ENCODE measurements at regions not wholly inside any gene's neighbourhood (a gene's known extent, or its start where the extent isn't known, plus 50 kb on each side); places are given as distances from the start of the nearest gene placed in this dataset.

DNA sequence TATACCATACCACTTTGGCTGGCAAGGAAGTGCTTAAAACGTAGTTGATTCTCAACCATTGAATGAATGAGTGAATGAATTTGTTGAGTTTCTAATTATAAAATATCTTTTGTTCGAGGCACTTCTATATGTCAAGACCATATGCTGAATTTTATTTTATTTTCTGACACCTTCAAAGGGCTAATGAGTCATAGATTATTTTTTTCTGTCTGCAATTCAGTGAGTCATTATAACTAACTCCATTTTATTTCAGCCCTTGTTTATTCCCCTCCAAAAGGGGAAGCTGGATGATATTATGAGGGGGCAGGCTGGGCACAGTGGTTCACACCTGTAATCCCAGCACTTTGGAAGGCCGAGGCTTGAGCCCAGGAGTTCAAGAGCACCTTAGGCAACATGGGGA is 142.4 kb downstream of the P2RY1 start:
- DNase-seq (ENCODE audit: low spot score) = no peak
- Histone ChIP-seq H2AFZ (replicated peaks) (no peak overlapping the region), H3K4me3 (no peak overlapping the region), H3K9me3 (ENCODE audit: low read depth) (no peaks in the 10 kb centered on the region), H3K27me3 (no peaks in the 10 kb centered on the region), H3K36me3 (no peaks in the 10 kb centered on the region), H3F3A (ENCODE audit: low read depth) (no peaks in the 10 kb centered on the region), H4K20me1 (ENCODE audit: low read depth) (no peaks in the 10 kb centered on the region), H3K27ac (no peak overlapping the region), H3K9ac (no peak overlapping the region), H3K4me1 (no peaks in the 10 kb centered on the region), H3K4me2 (no peak overlapping the region), H3K79me2 (ENCODE audit: low read depth) (no peaks in the 10 kb centered on the region)
- TF ChIP-seq EZH2phosphoT487 (IDR thresholded peaks at IDR 0.05) = no peak
- TF ChIP-seq, protein P1, sequence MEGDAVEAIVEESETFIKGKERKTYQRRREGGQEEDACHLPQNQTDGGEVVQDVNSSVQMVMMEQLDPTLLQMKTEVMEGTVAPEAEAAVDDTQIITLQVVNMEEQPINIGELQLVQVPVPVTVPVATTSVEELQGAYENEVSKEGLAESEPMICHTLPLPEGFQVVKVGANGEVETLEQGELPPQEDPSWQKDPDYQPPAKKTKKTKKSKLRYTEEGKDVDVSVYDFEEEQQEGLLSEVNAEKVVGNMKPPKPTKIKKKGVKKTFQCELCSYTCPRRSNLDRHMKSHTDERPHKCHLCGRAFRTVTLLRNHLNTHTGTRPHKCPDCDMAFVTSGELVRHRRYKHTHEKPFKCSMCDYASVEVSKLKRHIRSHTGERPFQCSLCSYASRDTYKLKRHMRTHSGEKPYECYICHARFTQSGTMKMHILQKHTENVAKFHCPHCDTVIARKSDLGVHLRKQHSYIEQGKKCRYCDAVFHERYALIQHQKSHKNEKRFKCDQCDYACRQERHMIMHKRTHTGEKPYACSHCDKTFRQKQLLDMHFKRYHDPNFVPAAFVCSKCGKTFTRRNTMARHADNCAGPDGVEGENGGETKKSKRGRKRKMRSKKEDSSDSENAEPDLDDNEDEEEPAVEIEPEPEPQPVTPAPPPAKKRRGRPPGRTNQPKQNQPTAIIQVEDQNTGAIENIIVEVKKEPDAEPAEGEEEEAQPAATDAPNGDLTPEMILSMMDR (IDR thresholded peaks at IDR 0.05) = no peak
- no peak for TF ChIP-seq EZH2 (IDR thresholded peaks at IDR 0.05)
- H3K36me3 Mint-ChIP-seq = no peaks in the 10 kb centered on the region
- H3K27ac Mint-ChIP-seq = no peak overlapping the region
- H3K9me3 Mint-ChIP-seq = no peaks in the 10 kb centered on the region
- no peaks in the 10 kb centered on the region for H3K27me3 Mint-ChIP-seq (ENCODE audit: insufficient read depth, low read depth)
- no peak overlapping the region for H3K4me3 Mint-ChIP-seq
- H3K4me1 Mint-ChIP-seq = peaks cover 5% of the 10 kb centered on the region

DNA sequence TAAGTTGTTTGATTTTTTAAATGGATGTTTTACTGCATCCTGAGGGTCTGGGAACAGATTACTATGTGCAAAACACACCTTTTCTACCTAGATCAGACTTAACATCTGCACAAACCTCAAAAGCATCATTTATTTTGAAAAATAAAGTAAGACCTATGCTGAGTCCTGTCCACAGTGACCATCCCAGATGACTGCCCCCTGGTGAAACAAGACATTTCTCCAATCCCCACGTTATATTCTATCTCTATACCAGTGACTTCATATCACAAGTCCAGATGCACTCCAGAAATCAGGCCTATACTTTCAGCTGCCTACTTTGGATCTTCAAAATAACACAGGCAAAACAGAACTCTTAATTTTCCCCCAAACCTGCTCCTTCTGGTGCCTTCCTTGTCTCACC is 143.2 kb downstream of the P2RY1 start:
- H3F3A ChIP-seq (ENCODE audit: low read depth) = no peaks in the 10 kb centered on the region
- H3K9me3 ChIP-seq (ENCODE audit: low read depth) = no peaks in the 10 kb centered on the region
- no peaks in the 10 kb centered on the region for H3K36me3 ChIP-seq
- H2AFZ ChIP-seq (replicated peaks) = no peak overlapping the region
- Mint-ChIP-seq H3K4me1 (peaks cover 5% of the 10 kb centered on the region), H3K27me3 (ENCODE audit: insufficient read depth, low read depth) (no peaks in the 10 kb centered on the region), H3K27ac (no peak overlapping the region), H3K36me3 (no peaks in the 10 kb centered on the region), H3K4me3 (no peak overlapping the region), H3K9me3 (no peaks in the 10 kb centered on the region)
- no peak overlapping the region for H3K9ac ChIP-seq
- no peaks in the 10 kb centered on the region for H3K79me2 ChIP-seq (ENCODE audit: low read depth)
- H4K20me1 ChIP-seq (ENCODE audit: low read depth) = no peaks in the 10 kb centered on the region
- TF ChIP-seq EZH2phosphoT487 (IDR thresholded peaks at IDR 0.05) (no peak), EZH2 (IDR thresholded peaks at IDR 0.05) (no peak)
- TF ChIP-seq, protein P1 (IDR thresholded peaks at IDR 0.05) = no peak
- no peak overlapping the region for H3K4me2 ChIP-seq
- H3K4me3 ChIP-seq = no peak overlapping the region
- H3K4me1 ChIP-seq = no peaks in the 10 kb centered on the region
- no peak for DNase-seq (ENCODE audit: low spot score)
- H3K27ac ChIP-seq = no peak overlapping the region
- H3K27me3 ChIP-seq = no peaks in the 10 kb centered on the region

DNA sequence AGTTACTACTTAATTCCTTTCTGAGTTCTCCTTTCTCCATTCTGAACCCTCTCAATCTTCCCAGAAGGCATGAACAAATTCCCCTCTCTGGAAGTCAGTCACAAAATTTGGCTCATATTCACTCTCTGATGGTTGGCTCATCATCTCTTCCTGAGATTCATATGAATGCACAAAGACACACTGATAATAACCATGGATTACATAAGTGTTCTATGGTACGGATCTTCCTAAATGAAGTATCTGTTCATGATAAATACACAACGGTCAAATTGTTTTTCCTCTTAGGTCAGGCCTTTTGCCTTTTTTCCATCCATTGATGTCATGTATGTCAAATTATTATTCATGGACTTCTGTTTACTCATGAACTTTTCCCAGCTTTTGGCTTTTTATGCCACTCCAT is 162.6 kb downstream of the P2RY1 start:
- H3K27me3 Mint-ChIP-seq (ENCODE audit: insufficient read depth, low read depth) = peaks cover 5% of the 10 kb centered on the region
- H3K36me3 ChIP-seq = no peaks in the 10 kb centered on the region
- no peaks in the 10 kb centered on the region for H3K9me3 Mint-ChIP-seq
- no peak overlapping the region for H3K4me2 ChIP-seq
- TF ChIP-seq EZH2 (IDR thresholded peaks at IDR 0.05) = no peak
- TF ChIP-seq, protein P1 (IDR thresholded peaks at IDR 0.05) = no peak
- no peak for TF ChIP-seq EZH2phosphoT487 (IDR thresholded peaks at IDR 0.05)
- H2AFZ ChIP-seq (replicated peaks) = no peak overlapping the region
- no peak overlapping the region for H3K27ac ChIP-seq
- H3K27ac Mint-ChIP-seq = no peak overlapping the region
- no peaks in the 10 kb centered on the region for H3K9me3 ChIP-seq (ENCODE audit: low read depth)
- H3K4me3 ChIP-seq = no peak overlapping the region
- H3K79me2 ChIP-seq (ENCODE audit: low read depth) = no peaks in the 10 kb centered on the region
- no peak for DNase-seq (ENCODE audit: low spot score)
- no peaks in the 10 kb centered on the region for H4K20me1 ChIP-seq (ENCODE audit: low read depth)
- H3F3A ChIP-seq (ENCODE audit: low read depth) = no peaks in the 10 kb centered on the region
- H3K4me1 Mint-ChIP-seq = peaks cover 19% of the 10 kb centered on the region
- H3K36me3 Mint-ChIP-seq = no peaks in the 10 kb centered on the region
- H3K4me1 ChIP-seq = no peaks in the 10 kb centered on the region
- no peak overlapping the region for H3K4me3 Mint-ChIP-seq
- H3K27me3 ChIP-seq = no peaks in the 10 kb centered on the region
- no peak overlapping the region for H3K9ac ChIP-seq

DNA sequence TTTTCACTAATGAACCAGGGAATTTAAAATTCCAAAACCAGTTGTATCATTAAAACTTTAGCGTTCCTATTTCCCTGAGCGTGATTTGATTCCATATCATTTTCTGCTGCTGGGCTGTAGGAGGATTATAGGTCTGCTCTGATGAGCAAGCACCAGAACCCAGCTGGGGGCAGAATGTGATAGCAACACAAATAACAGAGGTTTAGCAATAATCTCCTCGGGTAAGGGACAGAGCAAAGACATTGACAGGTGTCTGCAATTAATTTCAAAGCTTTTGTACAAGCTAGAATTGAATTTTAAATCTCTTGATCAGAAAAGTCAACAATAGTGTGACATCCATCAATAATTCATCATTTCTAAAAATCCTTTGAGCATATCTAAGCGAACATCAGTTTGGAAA is 163.4 kb upstream of the RAP2B start:
- H3K4me1 Mint-ChIP-seq = peaks cover 21% of the 10 kb centered on the region
- Histone ChIP-seq H3K9me3 (ENCODE audit: low read depth) (no peaks in the 10 kb centered on the region), H2AFZ (replicated peaks) (no peak overlapping the region), H3K36me3 (no peaks in the 10 kb centered on the region), H3K79me2 (ENCODE audit: low read depth) (no peaks in the 10 kb centered on the region), H3K4me1 (no peaks in the 10 kb centered on the region), H3K4me3 (no peak overlapping the region), H4K20me1 (ENCODE audit: low read depth) (no peaks in the 10 kb centered on the region), H3F3A (ENCODE audit: low read depth) (no peaks in the 10 kb centered on the region), H3K27me3 (no peaks in the 10 kb centered on the region), H3K27ac (no peak overlapping the region), H3K4me2 (no peak overlapping the region), H3K9ac (no peak overlapping the region)
- TF ChIP-seq EZH2phosphoT487 (IDR thresholded peaks at IDR 0.05) = no peak
- TF ChIP-seq, protein P1 (IDR thresholded peaks at IDR 0.05) = no peak
- no peak for TF ChIP-seq EZH2 (IDR thresholded peaks at IDR 0.05)
- no peak overlapping the region for H3K4me3 Mint-ChIP-seq
- H3K9me3 Mint-ChIP-seq = no peaks in the 10 kb centered on the region
- H3K27me3 Mint-ChIP-seq (ENCODE audit: insufficient read depth, low read depth) = peaks cover 2% of the 10 kb centered on the region
- no peaks in the 10 kb centered on the region for H3K36me3 Mint-ChIP-seq
- H3K27ac Mint-ChIP-seq = no peak overlapping the region
- no peak for DNase-seq (ENCODE audit: low spot score)
